HepG2 (cell line): ENCODE measurements at regions not wholly inside any gene's neighbourhood (a gene's known extent, or its start where the extent isn't known, plus 50 kb on each side); places are given as distances from the start of the nearest gene placed in this dataset.

Source experiments
- ATAC-seq: fragments of 200-7000 bp; cut with Tn5 transposase; 3 replicates; pipeline ENCODE4 v1.9.1; 2020; ENCODE audit warnings: mild to moderate bottlenecking, moderate library complexity
- BruUV-seq: library from RNA; stranded (reverse); fragments of 400-500 nt; replicated peaks from 2 replicates; lab custom pipeline; 2021; lab: Mats Ljungman, UMichigan
- CTCF ChIA-PET: fragments of 300-600 bp; formaldehyde crosslinking; extraction: SDS; loops from one replicate; lab custom pipeline; 2021; ENCODE audit warnings: low total read pairs, inconsistent platforms, low intra/inter-chr PET ratio; lab: Yijun Ruan, JAX
- POLR2A ChIA-PET: fragments of 350-600 bp; sonication (Branson Sonifier 250); formaldehyde crosslinking; loops from one replicate; lab custom pipeline; 2020; ENCODE audit warnings: antibody characterized with exemption, inconsistent platforms; lab: Yijun Ruan, JAX
- DNase-seq: peaks from one replicate; pipeline ENCODE4 v3.0.0-alpha.2; 2015; ENCODE audit warnings: low spot score
- FAIRE-seq: peaks from 3 replicates; lab custom pipeline; 2011; peaks lifted over from hg19 to GRCh38; lab: Jason Lieb, UNC
- H2AFZ ChIP-seq: one replicate; pipeline ENCODE4 v1.6.1; 2011; ENCODE audit warnings: low read length, inconsistent platforms
- H3K27ac ChIP-seq: fragments of 300-600 bp; 3 replicates; pipeline ENCODE4 v1.8.0; 2011; ENCODE audit warnings: mixed run types, mild to moderate bottlenecking, mixed read lengths, low read length, inconsistent platforms; ENCODE audit not compliant: insufficient read depth; ENCODE audit errors: extremely low read length
- H3K27me3 ChIP-seq, 2 experiments: fragments of 200-600 bp in 1 of 2; 2 replicates in 1 of 2; 3 replicates in 1 of 2; pipeline versions ENCODE4 v1.6.0 to v1.8.0; 2011; ENCODE audit warnings: low read length in 2 of 2, mild to moderate bottlenecking in 2 of 2, moderate library complexity in 2 of 2, inconsistent platforms in 1 of 2; ENCODE audit not compliant: insufficient read depth in 2 of 2, control insufficient read depth in 1 of 2
- H3K36me3 ChIP-seq, 2 experiments: fragments of 200-600 bp in 1 of 2; replicated peaks in 1 of 2; 2 replicates in 1 of 2; 3 replicates in 1 of 2; pipeline versions ENCODE4 v1.5.1 to v1.8.0; 2011; ENCODE audit warnings: low read length in 2 of 2, inconsistent platforms in 1 of 2; ENCODE audit not compliant: insufficient read depth in 2 of 2, control insufficient read depth in 1 of 2
- H3K4me1 ChIP-seq: 2 replicates; pipeline ENCODE4 v1.5.1; 2012; ENCODE audit warnings: low read length, inconsistent platforms; ENCODE audit not compliant: insufficient read depth
- H3K4me2 ChIP-seq: 2 replicates; pipeline ENCODE4 v1.6.0; 2011; ENCODE audit warnings: low read depth, low read length, inconsistent platforms
- H3K4me3 ChIP-seq, 3 experiments: fragments of 200-600 bp in 1 of 3; sonication (generic), shearing (Covaris generic) in 1 of 3; replicated peaks in 1 of 3; 2 replicates each; pipeline ENCODE4 v1.5.1; 2011 to 2016; ENCODE audit warnings: low read length in 3 of 3, inconsistent platforms in 2 of 3, low read depth in 2 of 3, mild to moderate bottlenecking in 2 of 3, control low read depth in 1 of 3, mixed read lengths in 1 of 3; ENCODE audit not compliant: insufficient read depth in 1 of 3
- H3K79me2 ChIP-seq: one replicate; pipeline ENCODE4 v1.6.1; 2011; ENCODE audit warnings: low read length, inconsistent platforms; ENCODE audit not compliant: insufficient read depth
- H3K9ac ChIP-seq: 2 replicates; pipeline ENCODE4 v1.6.0; 2011; ENCODE audit warnings: mild to moderate bottlenecking, low read depth, low read length, inconsistent platforms; ENCODE audit not compliant: insufficient read depth
- H3K9me3 ChIP-seq: 2 replicates; pipeline ENCODE4 v1.5.1; 2012; ENCODE audit warnings: mild to moderate bottlenecking, low read length
- H4K20me1 ChIP-seq: 2 replicates; pipeline ENCODE4 v1.6.0; 2011; ENCODE audit warnings: inconsistent platforms, mild to moderate bottlenecking, low read length, moderate library complexity; ENCODE audit not compliant: insufficient read depth
- ATAD3A ChIP-seq: sonication (generic); formaldehyde crosslinking; IDR thresholded peaks from 2 replicates; pipeline ENCODE4 v1.4.0; 2020; ENCODE audit warnings: missing genetic modification reagents
- CHD2 ChIP-seq: IDR thresholded peaks from 2 replicates; pipeline ENCODE4 v1.6.1; 2011; ENCODE audit warnings: low read depth, low read length, improper control_type of control experiment
- EED ChIP-seq: sonication (generic); formaldehyde crosslinking; IDR thresholded peaks from 2 replicates; pipeline ENCODE4 v1.5.0; 2020; ENCODE audit warnings: mild to moderate bottlenecking, missing genetic modification reagents
- HNRNPL ChIP-seq: fragments of 200-400 bp; formaldehyde crosslinking; IDR thresholded peaks from 2 replicates; pipeline ENCODE4 v1.6.1; 2017; ENCODE audit warnings: mild to moderate bottlenecking, low read depth, low read length
- KLF13 ChIP-seq: sonication (generic); formaldehyde crosslinking; IDR thresholded peaks from 2 replicates; pipeline ENCODE4 v1.4.0; 2020; ENCODE audit warnings: mild to moderate bottlenecking, missing genetic modification reagents
- MIER3 ChIP-seq: IDR thresholded peaks from 2 replicates; pipeline ENCODE4 v1.6.1; 2016; ENCODE audit warnings: missing compliant biosample characterization, borderline replicate concordance
- MTF2 ChIP-seq: sonication (generic); formaldehyde crosslinking; IDR thresholded peaks from 2 replicates; pipeline ENCODE4 v1.5.0; 2020; ENCODE audit warnings: missing genetic modification reagents, borderline replicate concordance
- PCBP1 ChIP-seq: fragments of 200-400 bp; formaldehyde crosslinking; IDR thresholded peaks from 2 replicates; pipeline ENCODE4 v1.6.1; 2017; ENCODE audit warnings: mild to moderate bottlenecking, low read depth, low read length, borderline replicate concordance
- RBFOX2 ChIP-seq: fragments of 200-400 bp; formaldehyde crosslinking; IDR thresholded peaks from 2 replicates; pipeline ENCODE4 v1.6.1; 2017; ENCODE audit warnings: low read depth, mild to moderate bottlenecking, low read length
- SP4 ChIP-seq: sonication (generic); formaldehyde crosslinking; IDR thresholded peaks from 2 replicates; pipeline ENCODE4 v1.8.1; 2023; ENCODE audit warnings: mild to moderate bottlenecking, missing genetic modification reagents
- TBX3 ChIP-seq: fragments of 450-650 bp; IDR thresholded peaks from 2 replicates; pipeline ENCODE4 v1.6.1; 2017; ENCODE audit warnings: antibody characterized with exemption, mild to moderate bottlenecking, inconsistent platforms, borderline replicate concordance
- ZNF546 ChIP-seq: sonication (generic); formaldehyde crosslinking; conservative IDR thresholded peaks from 2 replicates; pipeline ENCODE4 v1.8.1; 2023; ENCODE audit warnings: mild to moderate bottlenecking, missing genetic modification reagents
- WGBS: methylation state at CpG from one replicate; pipeline ENCODE4 v1.1.6; 2017; ENCODE audit warnings: low lambda C conversion rate; 5-methylcytosine and 5-hydroxymethylcytosine counted together
- in situ Hi-C: cut with HindIII; loops from 2 replicates; pipeline ENCODE4 v1.10.0; 2017; ENCODE audit warnings: low pct_unique_long_range_greater_than_20kb; ENCODE audit not compliant: extremely low pct_ligation_motif_present
- intact Hi-C: fragments of 100-400 bp; cut with micrococcal nuclease; formaldehyde crosslinking; loops from one replicate; pipeline ENCODE4 v1.10.0; 2022; ENCODE audit not compliant: unreplicated experiment
- TF ChIP-seq, protein P1 (sequence below): sonication (generic); formaldehyde crosslinking; IDR thresholded peaks from 2 replicates; pipeline ENCODE4 v1.4.0; 2020; ENCODE audit warnings: low read depth, missing genetic modification reagents
- TF ChIP-seq, protein P2 (sequence below): sonication (generic); formaldehyde crosslinking; IDR thresholded peaks from 2 replicates; pipeline ENCODE4 v1.5.1; 2020; ENCODE audit warnings: missing genetic modification reagents, mild to moderate bottlenecking, borderline replicate concordance
- TF ChIP-seq, protein P3 (sequence below): sonication (generic); formaldehyde crosslinking; IDR thresholded peaks from 2 replicates; pipeline ENCODE4 v1.4.0; 2020; ENCODE audit warnings: missing genetic modification reagents, borderline replicate concordance
- TF ChIP-seq, protein P4 (sequence below): sonication (generic); formaldehyde crosslinking; conservative IDR thresholded peaks from 2 replicates; pipeline ENCODE4 v1.4.0; 2020; ENCODE audit warnings: missing genetic modification reagents

DNA sequence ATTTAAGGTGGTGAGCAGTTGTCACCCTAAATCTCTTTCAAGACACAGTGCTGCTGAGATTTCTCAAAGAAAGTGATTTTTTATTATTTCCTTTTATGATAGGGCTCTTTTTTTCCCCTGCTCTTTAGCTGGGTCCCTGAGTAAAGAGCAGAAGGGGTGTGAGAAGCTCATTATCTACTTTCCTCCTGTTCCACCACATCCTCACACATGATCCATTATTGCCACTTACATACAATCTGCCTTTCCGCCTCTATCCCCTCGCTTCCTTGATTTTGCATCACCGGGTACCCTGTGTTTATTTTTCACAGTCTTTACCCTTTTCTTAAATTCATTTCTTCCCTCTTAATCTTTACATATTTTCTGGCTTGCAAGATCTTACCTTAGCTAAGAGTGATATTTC lies 93.9 kb upstream of the CCDC85A start:
- Histone ChIP-seq H3K27ac (no peak overlapping the region), H4K20me1 (no peaks in the 10 kb centered on the region), H3K36me3 (no peaks in the 10 kb centered on the region), H3K9ac (no peak overlapping the region), H3K4me1 (no peaks in the 10 kb centered on the region), H3K9me3 (no peaks in the 10 kb centered on the region), H2AFZ (no peak overlapping the region), H3K4me2 (no peak overlapping the region), H3K79me2 (no peaks in the 10 kb centered on the region), H3K27me3 (no peaks in the 10 kb centered on the region), H3K4me3 (no peak overlapping the region)
- WGBS, result 77% methylated on average over 3 of the region's 3 CpGs
- in situ Hi-C loops (no loop called here), intact Hi-C loops (no loop called here)
- ChIA-PET POLR2A (no interaction called here), CTCF (no interaction called here)
- DNase-seq (no peak), ATAC-seq (no peak), FAIRE-seq (no peak)
- BruUV-seq, result no TSS peak
- TF ChIP-seq, protein P1, sequence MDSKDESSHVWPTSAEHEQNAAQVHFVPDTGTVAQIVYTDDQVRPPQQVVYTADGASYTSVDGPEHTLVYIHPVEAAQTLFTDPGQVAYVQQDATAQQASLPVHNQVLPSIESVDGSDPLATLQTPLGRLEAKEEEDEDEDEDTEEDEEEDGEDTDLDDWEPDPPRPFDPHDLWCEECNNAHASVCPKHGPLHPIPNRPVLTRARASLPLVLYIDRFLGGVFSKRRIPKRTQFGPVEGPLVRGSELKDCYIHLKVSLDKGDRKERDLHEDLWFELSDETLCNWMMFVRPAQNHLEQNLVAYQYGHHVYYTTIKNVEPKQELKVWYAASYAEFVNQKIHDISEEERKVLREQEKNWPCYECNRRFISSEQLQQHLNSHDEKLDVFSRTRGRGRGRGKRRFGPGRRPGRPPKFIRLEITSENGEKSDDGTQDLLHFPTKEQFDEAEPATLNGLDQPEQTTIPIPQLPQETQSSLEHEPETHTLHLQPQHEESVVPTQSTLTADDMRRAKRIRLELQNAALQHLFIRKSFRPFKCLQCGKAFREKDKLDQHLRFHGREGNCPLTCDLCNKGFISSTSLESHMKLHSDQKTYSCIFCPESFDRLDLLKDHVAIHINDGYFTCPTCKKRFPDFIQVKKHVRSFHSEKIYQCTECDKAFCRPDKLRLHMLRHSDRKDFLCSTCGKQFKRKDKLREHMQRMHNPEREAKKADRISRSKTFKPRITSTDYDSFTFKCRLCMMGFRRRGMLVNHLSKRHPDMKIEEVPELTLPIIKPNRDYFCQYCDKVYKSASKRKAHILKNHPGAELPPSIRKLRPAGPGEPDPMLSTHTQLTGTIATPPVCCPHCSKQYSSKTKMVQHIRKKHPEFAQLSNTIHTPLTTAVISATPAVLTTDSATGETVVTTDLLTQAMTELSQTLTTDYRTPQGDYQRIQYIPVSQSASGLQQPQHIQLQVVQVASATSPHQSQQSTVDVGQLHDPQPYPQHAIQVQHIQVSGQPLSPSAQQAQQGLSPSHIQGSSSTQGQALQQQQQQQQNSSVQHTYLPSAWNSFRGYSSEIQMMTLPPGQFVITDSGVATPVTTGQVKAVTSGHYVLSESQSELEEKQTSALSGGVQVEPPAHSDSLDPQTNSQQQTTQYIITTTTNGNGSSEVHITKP (CRISPR knock-in tag), result no peak
- no peak for TF ChIP-seq ATAD3A (CRISPR knock-in tag)
- no peak for TF ChIP-seq HNRNPL
- no peak for TF ChIP-seq MIER3 (CRISPR knock-in tag)
- TF ChIP-seq, protein P2, sequence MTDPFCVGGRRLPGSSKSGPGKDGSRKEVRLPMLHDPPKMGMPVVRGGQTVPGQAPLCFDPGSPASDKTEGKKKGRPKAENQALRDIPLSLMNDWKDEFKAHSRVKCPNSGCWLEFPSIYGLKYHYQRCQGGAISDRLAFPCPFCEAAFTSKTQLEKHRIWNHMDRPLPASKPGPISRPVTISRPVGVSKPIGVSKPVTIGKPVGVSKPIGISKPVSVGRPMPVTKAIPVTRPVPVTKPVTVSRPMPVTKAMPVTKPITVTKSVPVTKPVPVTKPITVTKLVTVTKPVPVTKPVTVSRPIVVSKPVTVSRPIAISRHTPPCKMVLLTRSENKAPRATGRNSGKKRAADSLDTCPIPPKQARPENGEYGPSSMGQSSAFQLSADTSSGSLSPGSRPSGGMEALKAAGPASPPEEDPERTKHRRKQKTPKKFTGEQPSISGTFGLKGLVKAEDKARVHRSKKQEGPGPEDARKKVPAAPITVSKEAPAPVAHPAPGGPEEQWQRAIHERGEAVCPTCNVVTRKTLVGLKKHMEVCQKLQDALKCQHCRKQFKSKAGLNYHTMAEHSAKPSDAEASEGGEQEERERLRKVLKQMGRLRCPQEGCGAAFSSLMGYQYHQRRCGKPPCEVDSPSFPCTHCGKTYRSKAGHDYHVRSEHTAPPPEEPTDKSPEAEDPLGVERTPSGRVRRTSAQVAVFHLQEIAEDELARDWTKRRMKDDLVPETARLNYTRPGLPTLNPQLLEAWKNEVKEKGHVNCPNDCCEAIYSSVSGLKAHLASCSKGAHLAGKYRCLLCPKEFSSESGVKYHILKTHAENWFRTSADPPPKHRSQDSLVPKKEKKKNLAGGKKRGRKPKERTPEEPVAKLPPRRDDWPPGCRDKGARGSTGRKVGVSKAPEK (CRISPR knock-in tag), result no peak
- no peak for TF ChIP-seq PCBP1
- no peak for TF ChIP-seq CHD2
- no peak for TF ChIP-seq ZNF546 (CRISPR knock-in tag)
- no peak for TF ChIP-seq KLF13 (CRISPR knock-in tag)
- TF ChIP-seq RBFOX2, result no peak
- no peak for TF ChIP-seq MTF2 (CRISPR knock-in tag)
- no peak for TF ChIP-seq EED (CRISPR knock-in tag)
- TF ChIP-seq TBX3, result no peak
- TF ChIP-seq, protein P3, sequence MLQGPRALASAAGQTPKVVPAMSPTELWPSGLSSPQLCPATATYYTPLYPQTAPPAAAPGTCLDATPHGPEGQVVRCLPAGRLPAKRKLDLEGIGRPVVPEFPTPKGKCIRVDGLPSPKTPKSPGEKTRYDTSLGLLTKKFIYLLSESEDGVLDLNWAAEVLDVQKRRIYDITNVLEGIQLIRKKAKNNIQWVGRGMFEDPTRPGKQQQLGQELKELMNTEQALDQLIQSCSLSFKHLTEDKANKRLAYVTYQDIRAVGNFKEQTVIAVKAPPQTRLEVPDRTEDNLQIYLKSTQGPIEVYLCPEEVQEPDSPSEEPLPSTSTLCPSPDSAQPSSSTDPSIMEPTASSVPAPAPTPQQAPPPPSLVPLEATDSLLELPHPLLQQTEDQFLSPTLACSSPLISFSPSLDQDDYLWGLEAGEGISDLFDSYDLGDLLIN (CRISPR knock-in tag), result no peak
- TF ChIP-seq, protein P4, sequence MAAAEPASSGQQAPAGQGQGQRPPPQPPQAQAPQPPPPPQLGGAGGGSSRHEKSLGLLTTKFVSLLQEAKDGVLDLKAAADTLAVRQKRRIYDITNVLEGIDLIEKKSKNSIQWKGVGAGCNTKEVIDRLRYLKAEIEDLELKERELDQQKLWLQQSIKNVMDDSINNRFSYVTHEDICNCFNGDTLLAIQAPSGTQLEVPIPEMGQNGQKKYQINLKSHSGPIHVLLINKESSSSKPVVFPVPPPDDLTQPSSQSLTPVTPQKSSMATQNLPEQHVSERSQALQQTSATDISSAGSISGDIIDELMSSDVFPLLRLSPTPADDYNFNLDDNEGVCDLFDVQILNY, result no peak
- no peak for TF ChIP-seq SP4 (CRISPR knock-in tag)
